Ovary (tissue), 3 donors: ENCODE measurements at regions not wholly inside any gene's neighbourhood (a gene's known extent, or its start where the extent isn't known, plus 50 kb on each side); places are given as distances from the start of the nearest gene placed in this dataset.

Experiments
- EP300 ChIP-seq: sonication (generic); formaldehyde crosslinking; IDR thresholded peaks from one replicate; pipeline ENCODE4 v1.6.1; 2017; ENCODE audit warnings: antibody characterized with exemption
- POLR2A ChIP-seq: fragments of 450-650 bp; IDR thresholded peaks from one replicate; pipeline ENCODE4 v1.6.1; 2017; ENCODE audit warnings: antibody characterized with exemption, mild to moderate bottlenecking, moderate library complexity
- TF ChIP-seq, protein P1 (sequence below), 3 donors: fragments of 450-650 bp in 2 of 3; fragments of 200-600 bp in 1 of 3; IDR thresholded peaks; one replicate each; pipeline versions ENCODE4 v1.5.1 to v1.8.0; 2016 to 2022; ENCODE audit warnings: antibody characterized with exemption in 3 of 3, mild to moderate bottlenecking in 1 of 3
- donor health status: DM: no; HTN: no; CAD: no.

GRCh38 chr15:96023081-96023480 is 307.4 kb upstream of the NR2F2 start:
- TF ChIP-seq POLR2A (no peak), EP300 (no peak)
- TF ChIP-seq, protein P1, sequence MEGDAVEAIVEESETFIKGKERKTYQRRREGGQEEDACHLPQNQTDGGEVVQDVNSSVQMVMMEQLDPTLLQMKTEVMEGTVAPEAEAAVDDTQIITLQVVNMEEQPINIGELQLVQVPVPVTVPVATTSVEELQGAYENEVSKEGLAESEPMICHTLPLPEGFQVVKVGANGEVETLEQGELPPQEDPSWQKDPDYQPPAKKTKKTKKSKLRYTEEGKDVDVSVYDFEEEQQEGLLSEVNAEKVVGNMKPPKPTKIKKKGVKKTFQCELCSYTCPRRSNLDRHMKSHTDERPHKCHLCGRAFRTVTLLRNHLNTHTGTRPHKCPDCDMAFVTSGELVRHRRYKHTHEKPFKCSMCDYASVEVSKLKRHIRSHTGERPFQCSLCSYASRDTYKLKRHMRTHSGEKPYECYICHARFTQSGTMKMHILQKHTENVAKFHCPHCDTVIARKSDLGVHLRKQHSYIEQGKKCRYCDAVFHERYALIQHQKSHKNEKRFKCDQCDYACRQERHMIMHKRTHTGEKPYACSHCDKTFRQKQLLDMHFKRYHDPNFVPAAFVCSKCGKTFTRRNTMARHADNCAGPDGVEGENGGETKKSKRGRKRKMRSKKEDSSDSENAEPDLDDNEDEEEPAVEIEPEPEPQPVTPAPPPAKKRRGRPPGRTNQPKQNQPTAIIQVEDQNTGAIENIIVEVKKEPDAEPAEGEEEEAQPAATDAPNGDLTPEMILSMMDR (IDR thresholded peaks at IDR 0.05): no peak
